ENCODE measurements at regions not wholly inside any gene's neighbourhood (a gene's known extent, or its start where the extent isn't known, plus 50 kb on each side); places are given as distances from the start of the nearest gene placed in this dataset.

DNA sequence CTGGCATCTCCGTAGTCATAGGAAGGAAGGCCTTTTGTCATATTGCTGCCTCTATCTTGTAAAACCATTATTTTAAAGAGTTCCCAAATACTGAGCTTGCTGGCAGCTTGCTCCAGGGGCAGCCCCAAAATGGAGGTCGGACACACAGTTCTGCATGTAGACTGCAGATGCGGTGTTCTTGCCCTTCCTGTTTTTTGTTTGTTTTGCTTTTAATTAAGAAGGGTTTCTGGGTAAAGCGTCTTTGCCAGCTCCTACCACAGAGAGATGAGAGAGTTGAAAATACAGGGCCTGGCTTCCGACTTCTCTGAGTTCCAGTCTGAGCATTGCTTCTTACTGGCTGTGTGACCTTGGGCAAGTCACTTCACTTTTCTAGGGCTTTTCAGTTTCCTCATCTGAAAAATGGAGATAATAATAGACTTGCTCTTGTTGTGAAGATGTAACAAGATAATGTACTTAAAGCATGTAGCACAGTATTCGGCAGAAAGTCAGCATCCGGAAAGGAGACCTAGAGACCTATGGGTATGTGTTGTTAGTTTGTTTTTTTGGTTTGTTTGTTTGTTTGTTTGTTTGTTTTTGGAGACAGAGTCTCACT is 67.8 kb upstream of the GSE1 start:
- TF ChIP-seq FOXP2 (optimal IDR thresholded peaks at IDR 0.05; ENCODE audit: control extremely low read depth, extremely low read length, insufficient read depth) (no peak), EZH2 (IDR thresholded peaks at IDR 0.05) (no peak), POLR2AphosphoS5 (IDR thresholded peaks at IDR 0.05; ENCODE audit: borderline replicate concordance, low read depth, low read length) (no peak)
- no peak for DNase-seq (ENCODE audit: low read depth, low spot score)
- H3K9me3 ChIP-seq (ENCODE audit: low read depth, low read length): no peaks in the 10 kb centered on the region
- no peak overlapping the region for H3K27ac ChIP-seq
- H3K36me3 ChIP-seq (ENCODE audit: insufficient read depth, low read length): no peaks in the 10 kb centered on the region
- no peak overlapping the region for H3K4me3 ChIP-seq
- no peak overlapping the region for H3K9ac ChIP-seq (ENCODE audit: insufficient read length)

DNA sequence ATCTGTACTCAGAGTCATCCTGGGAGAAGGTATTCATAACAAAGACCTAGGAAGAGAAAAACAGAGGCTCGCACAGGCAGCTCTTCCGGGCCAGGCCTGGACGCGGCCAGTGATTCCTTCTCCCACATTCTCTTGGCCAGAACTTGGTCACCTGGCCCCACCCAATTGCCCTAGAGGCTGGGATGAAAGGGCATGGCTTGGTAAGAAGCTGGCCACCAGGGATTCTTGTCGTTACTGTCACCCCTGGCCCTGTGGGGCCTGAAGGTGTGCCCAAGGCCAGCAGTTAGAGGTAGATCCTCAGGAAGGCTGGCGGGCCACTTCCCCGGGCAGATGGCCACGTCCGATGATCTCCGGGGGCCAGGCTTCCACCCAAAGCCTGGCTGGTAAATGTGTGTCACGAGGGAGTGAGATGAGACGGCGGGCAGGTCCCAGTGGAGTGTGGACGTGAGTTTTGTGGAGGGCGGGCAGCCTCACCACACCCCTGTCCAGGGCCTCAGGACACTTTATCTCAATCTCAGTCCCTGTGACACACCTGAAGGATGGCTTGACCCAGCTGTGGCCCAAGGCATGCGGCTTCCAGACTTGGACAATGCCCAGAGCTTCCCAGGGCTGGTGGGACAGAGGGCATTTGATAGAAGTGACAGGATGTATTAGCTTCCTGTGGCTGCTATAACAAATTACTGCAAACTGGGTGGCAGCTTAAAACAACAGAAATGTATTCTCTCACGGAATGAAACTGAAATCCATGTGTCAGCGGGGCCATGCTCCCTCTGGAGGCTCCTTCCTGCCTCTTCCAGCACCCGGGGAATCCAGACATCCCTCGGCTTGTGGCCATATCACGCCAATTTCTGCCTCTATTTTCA is 66.3 kb upstream of the GSE1 start:
- H3K36me3 ChIP-seq (ENCODE audit: insufficient read depth, low read length): no peaks in the 10 kb centered on the region
- TF ChIP-seq EZH2 (IDR thresholded peaks at IDR 0.05) (no peak), POLR2AphosphoS5 (IDR thresholded peaks at IDR 0.05; ENCODE audit: borderline replicate concordance, low read depth, low read length) (no peak), FOXP2 (optimal IDR thresholded peaks at IDR 0.05; ENCODE audit: control extremely low read depth, extremely low read length, insufficient read depth) (no peak)
- no peak overlapping the region for H3K27ac ChIP-seq
- no peak overlapping the region for H3K9ac ChIP-seq (ENCODE audit: insufficient read length)
- no peak overlapping the region for H3K4me3 ChIP-seq
- H3K9me3 ChIP-seq (ENCODE audit: low read depth, low read length): no peaks in the 10 kb centered on the region
- no peak for DNase-seq (ENCODE audit: low read depth, low spot score)

DNA sequence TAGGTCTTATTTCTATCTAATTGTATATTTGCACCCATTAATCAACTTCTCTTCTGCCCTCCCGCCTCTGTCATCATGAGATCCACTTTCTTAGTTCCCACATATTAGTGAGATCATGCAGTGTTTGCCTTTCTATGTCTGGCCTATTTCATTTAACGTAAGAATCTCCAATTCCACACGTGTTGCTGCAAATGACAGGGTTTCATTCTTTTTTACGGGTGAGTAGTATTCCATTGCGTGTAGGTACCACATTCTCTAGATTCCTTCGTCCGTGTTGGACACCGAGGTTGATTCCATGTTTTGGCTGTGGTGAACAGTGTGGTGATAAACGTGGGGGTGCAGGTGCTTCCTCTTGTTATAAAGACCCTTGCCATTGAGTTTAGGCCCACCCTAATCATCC is 64.7 kb upstream of the GSE1 start:
- no peak overlapping the region for H3K9ac ChIP-seq (ENCODE audit: insufficient read length)
- H3K27ac ChIP-seq: no peak overlapping the region
- H3K9me3 ChIP-seq (ENCODE audit: low read depth, low read length): no peaks in the 10 kb centered on the region
- TF ChIP-seq EZH2 (IDR thresholded peaks at IDR 0.05): no peak
- TF ChIP-seq POLR2AphosphoS5 (IDR thresholded peaks at IDR 0.05; ENCODE audit: borderline replicate concordance, low read depth, low read length): no peak
- no peak for TF ChIP-seq FOXP2 (optimal IDR thresholded peaks at IDR 0.05; ENCODE audit: control extremely low read depth, extremely low read length, insufficient read depth)
- H3K4me3 ChIP-seq: no peak overlapping the region
- no peaks in the 10 kb centered on the region for H3K36me3 ChIP-seq (ENCODE audit: insufficient read depth, low read length)
- DNase-seq (ENCODE audit: low read depth, low spot score): no peak

DNA sequence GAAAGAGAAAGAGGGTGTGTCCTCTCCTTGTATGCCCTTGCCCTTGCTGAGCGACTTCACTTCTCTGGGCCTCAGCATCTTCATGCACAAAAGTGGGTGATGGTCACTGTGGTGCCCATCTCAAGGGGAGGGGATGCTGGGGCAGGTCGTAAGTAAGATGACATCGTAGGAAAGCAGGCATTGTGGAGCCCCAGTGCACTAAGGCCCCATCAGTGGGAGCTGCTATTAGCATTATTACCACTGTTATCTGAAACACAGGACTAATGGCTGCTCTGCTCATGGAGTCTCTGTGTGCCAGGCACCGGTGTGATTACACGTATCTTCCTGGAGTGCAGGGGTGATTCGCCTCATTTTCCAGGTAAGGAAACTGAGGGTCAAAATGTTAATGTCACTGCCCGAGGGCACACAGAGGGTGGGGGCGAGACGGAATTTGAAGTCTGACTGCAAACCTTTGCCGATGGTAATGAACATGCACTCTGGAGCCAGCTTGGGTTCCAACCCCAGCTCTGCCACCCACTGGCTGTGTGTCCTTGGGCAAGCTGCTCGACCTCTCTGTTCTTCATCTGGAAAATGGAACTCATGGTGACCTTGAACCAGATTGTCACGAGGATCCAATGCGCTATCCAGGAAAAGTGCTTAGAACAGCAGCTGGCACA is 63.2 kb upstream of the GSE1 start:
- TF ChIP-seq POLR2AphosphoS5 (IDR thresholded peaks at IDR 0.05; ENCODE audit: borderline replicate concordance, low read depth, low read length) (no peak), EZH2 (IDR thresholded peaks at IDR 0.05) (no peak), FOXP2 (optimal IDR thresholded peaks at IDR 0.05; ENCODE audit: control extremely low read depth, extremely low read length, insufficient read depth) (no peak)
- H3K36me3 ChIP-seq (ENCODE audit: insufficient read depth, low read length): no peaks in the 10 kb centered on the region

GRCh38 chr16:85550422-85550864 is 62.7 kb upstream of the GSE1 start:
- no peak for DNase-seq (ENCODE audit: low read depth, low spot score)
- Histone ChIP-seq H3K9ac (ENCODE audit: insufficient read length) (no peak overlapping the region), H3K27ac (no peak overlapping the region), H3K9me3 (ENCODE audit: low read depth, low read length) (no peaks in the 10 kb centered on the region), H3K4me3 (no peak overlapping the region), H3K36me3 (ENCODE audit: insufficient read depth, low read length) (no peaks in the 10 kb centered on the region)
- TF ChIP-seq EZH2 (IDR thresholded peaks at IDR 0.05) (no peak), POLR2AphosphoS5 (IDR thresholded peaks at IDR 0.05; ENCODE audit: borderline replicate concordance, low read depth, low read length) (no peak), FOXP2 (optimal IDR thresholded peaks at IDR 0.05; ENCODE audit: control extremely low read depth, extremely low read length, insufficient read depth) (no peak)

More for the DNA sequence above, 63.2 kb upstream of the GSE1 start:
- no peak overlapping the region for H3K9ac ChIP-seq (ENCODE audit: insufficient read length)
- H3K27ac ChIP-seq: no peak overlapping the region
- no peak overlapping the region for H3K4me3 ChIP-seq
- no peaks in the 10 kb centered on the region for H3K9me3 ChIP-seq (ENCODE audit: low read depth, low read length)
- DNase-seq (ENCODE audit: low read depth, low spot score): no peak

GRCh38 chr16:85550953-85551924 is 61.9 kb upstream of the GSE1 start:
- TF ChIP-seq EZH2 (IDR thresholded peaks at IDR 0.05) (no peak), FOXP2 (optimal IDR thresholded peaks at IDR 0.05; ENCODE audit: control extremely low read depth, extremely low read length, insufficient read depth) (no peak), POLR2AphosphoS5 (IDR thresholded peaks at IDR 0.05; ENCODE audit: borderline replicate concordance, low read depth, low read length) (no peak)
- DNase-seq (ENCODE audit: low read depth, low spot score): no peak
- Histone ChIP-seq H3K4me3 (no peak overlapping the region), H3K9ac (ENCODE audit: insufficient read length) (no peak overlapping the region), H3K27ac (no peak overlapping the region), H3K9me3 (ENCODE audit: low read depth, low read length) (no peaks in the 10 kb centered on the region), H3K36me3 (ENCODE audit: insufficient read depth, low read length) (no peaks in the 10 kb centered on the region)

GRCh38 chr16:85552980-85553435 is 60.1 kb upstream of the GSE1 start:
- Histone ChIP-seq H3K4me3 (peak overlapping the region; percentile 76), H3K9me3 (ENCODE audit: low read depth, low read length) (no peaks in the 10 kb centered on the region), H3K9ac (ENCODE audit: insufficient read length) (no peak overlapping the region), H3K36me3 (ENCODE audit: insufficient read depth, low read length) (no peaks in the 10 kb centered on the region), H3K27ac (no peak overlapping the region)
- TF ChIP-seq POLR2AphosphoS5 (IDR thresholded peaks at IDR 0.05; ENCODE audit: borderline replicate concordance, low read depth, low read length) (no peak), FOXP2 (optimal IDR thresholded peaks at IDR 0.05; ENCODE audit: control extremely low read depth, extremely low read length, insufficient read depth) (no peak), EZH2 (IDR thresholded peaks at IDR 0.05) (no peak)
- no peak for DNase-seq (ENCODE audit: low read depth, low spot score)
